PC-9 (cell line): ENCODE measurements at regions not wholly inside any gene's neighbourhood (a gene's known extent, or its start where the extent isn't known, plus 50 kb on each side); places are given as distances from the start of the nearest gene placed in this dataset.

Experiments used
- BruUV-seq: library from RNA; stranded (reverse); fragments of 400-500 nt; replicated peaks from 2 replicates; lab custom pipeline; 2021; lab: Mats Ljungman, UMichigan
- CTCF ChIA-PET: fragments of 300-600 bp; sonication (Branson Sonifier 250); formaldehyde crosslinking; loops from one replicate; lab custom pipeline; 2022; ENCODE audit warnings: antibody characterized with exemption; lab: Charles Lee
- POLR2A ChIA-PET: fragments of 300-600 bp; sonication (Branson Sonifier 250); formaldehyde crosslinking; loops from one replicate; lab custom pipeline; 2022; ENCODE audit warnings: antibody characterized with exemption; ENCODE audit not compliant: unreplicated experiment; lab: Charles Lee
- DNase-seq, 2 experiments: peaks; one replicate each; pipeline versions ENCODE4 v3.0.0 to v3.0.0-alpha.2; 2015 to 2022; ENCODE audit warnings: mixed read lengths in 1 of 2
- H2AFZ ChIP-seq: fragments of 200-600 bp; sonication (generic); 2 replicates; pipeline ENCODE4 v1.8.1; 2017; ENCODE audit warnings: antibody characterized with exemption
- H3F3A ChIP-seq: fragments of 200-600 bp; sonication (generic); 2 replicates; pipeline ENCODE4 v1.8.1; 2017; ENCODE audit warnings: antibody characterized with exemption, mild to moderate bottlenecking, low read depth; ENCODE audit not compliant: insufficient read depth
- H3K27ac ChIP-seq: fragments of 200-600 bp; sonication (generic); 2 replicates; pipeline ENCODE4 v1.6.1; 2016; ENCODE audit warnings: mixed run types
- H3K27me3 ChIP-seq: fragments of 200-600 bp; sonication (generic); 2 replicates; pipeline ENCODE4 v1.6.1; 2016; ENCODE audit warnings: low read depth, mixed run types; ENCODE audit not compliant: insufficient read depth
- H3K36me3 ChIP-seq: fragments of 200-600 bp; sonication (generic); 2 replicates; pipeline ENCODE4 v1.6.1; 2016; ENCODE audit warnings: low read depth, mixed run types
- H3K4me1 ChIP-seq: fragments of 200-600 bp; sonication (generic); replicated peaks from 2 replicates; pipeline ENCODE4 v1.6.1; 2016; ENCODE audit warnings: mixed run types; ENCODE audit not compliant: insufficient read depth
- H3K4me2 ChIP-seq: fragments of 200-600 bp; sonication (generic); 2 replicates; pipeline ENCODE4 v1.6.1; 2017; ENCODE audit warnings: mixed run types
- H3K4me3 ChIP-seq: fragments of 200-600 bp; sonication (generic); 2 replicates; pipeline ENCODE4 v1.6.1; 2016; ENCODE audit warnings: mixed run types
- H3K79me2 ChIP-seq: fragments of 200-600 bp; sonication (generic); 2 replicates; pipeline ENCODE4 v1.6.1; 2017; ENCODE audit warnings: low read depth, mixed run types
- H3K9me2 ChIP-seq: fragments of 200-600 bp; sonication (generic); 2 replicates; pipeline ENCODE4 v1.8.1; 2017; ENCODE audit warnings: mild to moderate bottlenecking; ENCODE audit not compliant: insufficient read depth
- H3K9me3 ChIP-seq: fragments of 200-600 bp; sonication (generic); 2 replicates; pipeline ENCODE4 v1.8.1; 2016; ENCODE audit warnings: low read depth; ENCODE audit not compliant: insufficient read depth
- H4K20me1 ChIP-seq: fragments of 200-600 bp; sonication (generic); 2 replicates; pipeline ENCODE4 v1.8.1; 2017; ENCODE audit not compliant: insufficient read depth
- CTCF ChIP-seq: fragments of 200-600 bp; sonication (generic); conservative IDR thresholded peaks from 2 replicates; pipeline ENCODE4 v1.6.1; 2017; ENCODE audit warnings: mixed run types, antibody characterized with exemption, mild to moderate bottlenecking, moderate library complexity
- EZH2 ChIP-seq: fragments of 200-600 bp; sonication (generic); IDR thresholded peaks from 2 replicates; pipeline ENCODE4 v1.8.0; 2017; ENCODE audit warnings: antibody characterized with exemption, low read depth
- intact Hi-C: fragments of 100-400 bp; cut with micrococcal nuclease; formaldehyde crosslinking; loops from one replicate; pipeline ENCODE4 v1.10.0; 2022; ENCODE audit not compliant: unreplicated experiment

- Histone ChIP-seq H3K4me2 (no peak overlapping the region), H3K27me3 (no peaks in the 10 kb centered on the region)
- DNase-seq: no peak
Observed at GRCh38 chr18:28691496-28691840, 514.5 kb upstream of the CDH2 start.

GRCh38 chr18:28690836-28691495, 514.0 kb upstream of the CDH2 start:
- ChIA-PET POLR2A (no interaction called here), CTCF (no interaction called here)
- Histone ChIP-seq H3K4me1 (no peaks in the 10 kb centered on the region), H3K4me2 (no peak overlapping the region), H3K36me3 (no peaks in the 10 kb centered on the region), H3K27ac (no peak overlapping the region), H3K79me2 (no peaks in the 10 kb centered on the region), H3K9me3 (no peaks in the 10 kb centered on the region), H3K4me3 (no peak overlapping the region), H3K9me2 (no peaks in the 10 kb centered on the region), H4K20me1 (no peaks in the 10 kb centered on the region), H3K27me3 (no peaks in the 10 kb centered on the region), H2AFZ (no peak overlapping the region), H3F3A (no peaks in the 10 kb centered on the region)
- TF ChIP-seq CTCF (no peak), EZH2 (no peak)
- BruUV-seq: no TSS peak
- no peak for DNase-seq
- intact Hi-C loops: no loop called here

More at GRCh38 chr18:28691496-28691840, 514.5 kb upstream of the CDH2 start:
- Histone ChIP-seq H3K4me1 (no peaks in the 10 kb centered on the region), H3K36me3 (no peaks in the 10 kb centered on the region), H3F3A (no peaks in the 10 kb centered on the region), H3K9me3 (no peaks in the 10 kb centered on the region), H4K20me1 (no peaks in the 10 kb centered on the region), H3K27ac (no peak overlapping the region), H2AFZ (no peak overlapping the region), H3K4me3 (no peak overlapping the region), H3K9me2 (no peaks in the 10 kb centered on the region), H3K79me2 (no peaks in the 10 kb centered on the region)
- ChIA-PET POLR2A (no interaction called here), CTCF (no interaction called here)
- intact Hi-C loops: no loop called here
- BruUV-seq: no TSS peak
- no peak for TF ChIP-seq CTCF
- no peak for TF ChIP-seq EZH2

- H3K4me2 ChIP-seq: no peak overlapping the region
- H2AFZ ChIP-seq: no peak overlapping the region
- no peaks in the 10 kb centered on the region for H3K27me3 ChIP-seq
- H3F3A ChIP-seq: no peaks in the 10 kb centered on the region
- no peak overlapping the region for H3K4me3 ChIP-seq
- no peak overlapping the region for H3K27ac ChIP-seq
- H3K79me2 ChIP-seq: no peaks in the 10 kb centered on the region
- ChIA-PET CTCF (no interaction called here), POLR2A (no interaction called here)
- intact Hi-C loops: no loop called here
- no peaks in the 10 kb centered on the region for H3K9me3 ChIP-seq
- H4K20me1 ChIP-seq: no peaks in the 10 kb centered on the region
- no TSS peak for BruUV-seq
- no peaks in the 10 kb centered on the region for H3K36me3 ChIP-seq
- H3K4me1 ChIP-seq: no peaks in the 10 kb centered on the region
- no peaks in the 10 kb centered on the region for H3K9me2 ChIP-seq
- no peak for TF ChIP-seq CTCF
- TF ChIP-seq EZH2: no peak
- DNase-seq: no peak
Observed at GRCh38 chr18:28690100-28690499, 513.2 kb upstream of the CDH2 start.
